Fibroblast of mammary gland (primary cell): ENCODE measurements at regions not wholly inside any gene's neighbourhood (a gene's known extent, or its start where the extent isn't known, plus 50 kb on each side); places are given as distances from the start of the nearest gene placed in this dataset.

Source experiments
- DNase-seq: peaks from one replicate; pipeline ENCODE4 v3.0.0-alpha.2; 2010; ENCODE audit warnings: low read depth
- H3K4me3 ChIP-seq: 2 replicates; pipeline ENCODE4 v1.5.1; 2011; ENCODE audit warnings: low read depth, mild to moderate bottlenecking, low read length, moderate library complexity; ENCODE audit not compliant: control insufficient read depth
- TF ChIP-seq, protein P1 (sequence below): conservative IDR thresholded peaks from 2 replicates; pipeline ENCODE4 v1.5.1; 2011; ENCODE audit warnings: low read depth, low read length, inconsistent platforms; ENCODE audit not compliant: control insufficient read depth, insufficient read depth

GRCh38 chr5:173530547-173530946 is 85.9 kb downstream of the BOD1 start:
- TF ChIP-seq, protein P1, sequence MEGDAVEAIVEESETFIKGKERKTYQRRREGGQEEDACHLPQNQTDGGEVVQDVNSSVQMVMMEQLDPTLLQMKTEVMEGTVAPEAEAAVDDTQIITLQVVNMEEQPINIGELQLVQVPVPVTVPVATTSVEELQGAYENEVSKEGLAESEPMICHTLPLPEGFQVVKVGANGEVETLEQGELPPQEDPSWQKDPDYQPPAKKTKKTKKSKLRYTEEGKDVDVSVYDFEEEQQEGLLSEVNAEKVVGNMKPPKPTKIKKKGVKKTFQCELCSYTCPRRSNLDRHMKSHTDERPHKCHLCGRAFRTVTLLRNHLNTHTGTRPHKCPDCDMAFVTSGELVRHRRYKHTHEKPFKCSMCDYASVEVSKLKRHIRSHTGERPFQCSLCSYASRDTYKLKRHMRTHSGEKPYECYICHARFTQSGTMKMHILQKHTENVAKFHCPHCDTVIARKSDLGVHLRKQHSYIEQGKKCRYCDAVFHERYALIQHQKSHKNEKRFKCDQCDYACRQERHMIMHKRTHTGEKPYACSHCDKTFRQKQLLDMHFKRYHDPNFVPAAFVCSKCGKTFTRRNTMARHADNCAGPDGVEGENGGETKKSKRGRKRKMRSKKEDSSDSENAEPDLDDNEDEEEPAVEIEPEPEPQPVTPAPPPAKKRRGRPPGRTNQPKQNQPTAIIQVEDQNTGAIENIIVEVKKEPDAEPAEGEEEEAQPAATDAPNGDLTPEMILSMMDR, result peak; percentile 4
- no peak overlapping the region for H3K4me3 ChIP-seq
- no peak for DNase-seq

GRCh38 chr5:173529861-173530260 is 86.6 kb downstream of the BOD1 start:
- DNase-seq, result no peak
- TF ChIP-seq, protein P1, result no peak
- no peak overlapping the region for H3K4me3 ChIP-seq

DNA sequence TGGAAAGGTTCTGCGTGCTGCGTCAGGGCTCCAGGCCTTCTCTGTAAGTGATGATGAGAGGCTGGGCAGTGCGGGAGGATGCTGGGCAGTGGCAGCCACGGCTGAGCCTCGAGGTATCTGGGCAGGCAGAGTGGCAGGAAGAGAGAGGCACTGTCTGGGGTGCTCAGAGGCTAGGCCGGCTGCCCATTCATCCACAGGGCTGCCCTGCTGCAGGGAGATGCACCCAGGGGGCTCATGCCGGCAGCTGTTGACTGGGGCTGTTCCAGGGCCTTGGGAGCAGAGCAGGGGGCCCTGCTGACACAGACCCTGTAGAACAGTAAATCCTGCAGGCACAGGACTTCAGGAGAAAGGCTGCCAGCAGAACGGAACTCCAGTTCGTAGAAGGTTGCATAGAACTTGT is 88.8 kb downstream of the BOD1 start:
- TF ChIP-seq, protein P1, result no peak
- no peak overlapping the region for H3K4me3 ChIP-seq
- DNase-seq, result no peak

- H3K4me3 ChIP-seq, result no peak overlapping the region
- TF ChIP-seq, protein P1, result no peak
- no peak for DNase-seq
These were observed 92.3 kb downstream of the BOD1 start for GRCh38 chr5:173524136-173524535.

GRCh38 chr5:173523388-173523787 is 93.1 kb downstream of the BOD1 start:
- DNase-seq, result no peak
- H3K4me3 ChIP-seq, result no peak overlapping the region
- TF ChIP-seq, protein P1, result no peak

- TF ChIP-seq, protein P1, result no peak
- DNase-seq, result no peak
- H3K4me3 ChIP-seq, result no peak overlapping the region
These were observed 93.9 kb downstream of the BOD1 start for GRCh38 chr5:173522518-173522917.

DNA sequence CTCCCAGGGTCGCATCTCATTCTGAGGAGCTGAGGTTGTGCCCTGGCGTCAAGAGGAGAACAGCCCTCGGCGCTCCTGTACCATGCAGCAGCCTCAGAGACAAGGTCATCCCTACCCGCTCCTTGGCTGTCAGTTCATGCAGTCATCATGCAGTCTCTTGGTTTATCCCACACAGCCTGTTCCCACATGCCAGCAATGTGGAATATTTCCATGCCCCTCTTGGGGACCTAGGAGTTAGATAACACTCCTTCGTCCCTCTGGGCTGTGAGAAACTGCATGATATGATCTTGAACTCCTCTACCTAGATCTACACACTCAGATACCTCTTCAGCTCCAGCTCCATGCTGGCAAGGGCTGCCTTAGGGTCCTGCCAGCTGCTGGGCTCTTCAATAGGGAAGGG is 97.6 kb downstream of the BOD1 start:
- DNase-seq, result no peak
- H3K4me3 ChIP-seq, result no peak overlapping the region
- TF ChIP-seq, protein P1, result no peak
